ENCODE measurements at regions not wholly inside any gene's neighbourhood (a gene's known extent, or its start where the extent isn't known, plus 50 kb on each side); places are given as distances from the start of the nearest gene placed in this dataset.
"Not testable (repeated sequence)": the region's sequence is repeated elsewhere in the genome, so short reads cannot be mapped to it uniquely, and the experiment has no call there.

GRCh38 chr3:101962055-101962454 is 112.7 kb downstream of the NFKBIZ start:
- H3K4me2 ChIP-seq = peak overlapping the region in 3 of 11 experiments; percentile 3 to 83 (median 77); a peak in 5 of 22 replicates
- peaks cover 0 to 4% (median 0%) of the 10 kb centered on the region in 11 experiments; a peak in 1 of 22 replicates for H3K36me3 ChIP-seq
- no peaks in the 10 kb centered on the region for H4K20me1 ChIP-seq
- peak overlapping the region in 2 of 11 experiments; percentile 12 to 77; a peak in 2 of 22 replicates for H3K27ac ChIP-seq
- H3K27me3 ChIP-seq = no peaks in the 10 kb centered on the region
- no peak overlapping the region for H3K4me3 ChIP-seq
- no peak overlapping the region for H3K9ac ChIP-seq
- no peak for TF ChIP-seq Cebpa-rat (IDR thresholded peaks at IDR 0.05)
- H3K9me3 ChIP-seq (replicated peaks in 1 of 11) = peaks cover 0 to 40% (median 0%) of the 10 kb centered on the region in 11 experiments; a peak in 9 of 22 replicates
- peaks cover 0 to 49% (median 29%) of the 10 kb centered on the region in 10 experiments; a peak in 13 of 20 replicates for H3K4me1 ChIP-seq

GRCh38 chr3:101963902-101964362 is 114.6 kb downstream of the NFKBIZ start:
- peaks cover 0 to 55% (median 0%) of the 10 kb centered on the region in 11 experiments; a peak in 10 of 22 replicates for H3K9me3 ChIP-seq (replicated peaks in 1 of 11)
- H4K20me1 ChIP-seq = no peaks in the 10 kb centered on the region
- H3K9ac ChIP-seq = peak overlapping the region in 4 of 11 experiments; percentile 19 to 52 (median 32); a peak in 5 of 22 replicates
- peak overlapping the region in 8 of 11 experiments; percentile 4 to 87 (median 66); a peak in 14 of 22 replicates for H3K4me2 ChIP-seq
- 0 out of 22 replicates have a peak, but pooled peaks of 1 of the 11 experiments have one; percentile 23 for TF ChIP-seq Cebpa-rat (IDR thresholded peaks at IDR 0.05)
- H3K27ac ChIP-seq = peak overlapping the region in 5 of 11 experiments; percentile 40 to 85 (median 77); a peak in 11 of 22 replicates
- peak overlapping the region in 1 of 10 experiments; percentile 56; a peak in 2 of 20 replicates for H3K4me3 ChIP-seq
- H3K4me1 ChIP-seq = peaks cover 0 to 52% (median 29%) of the 10 kb centered on the region in 10 experiments; a peak in 13 of 20 replicates
- H3K36me3 ChIP-seq = peaks cover 0 to 4% (median 0%) of the 10 kb centered on the region in 11 experiments; a peak in 1 of 22 replicates
- H3K27me3 ChIP-seq = no peaks in the 10 kb centered on the region

- no peaks in the 10 kb centered on the region for H3K27me3 ChIP-seq
Observed at GRCh38 chr3:101964861-101965260, 115.5 kb downstream of the NFKBIZ start.

GRCh38 chr3:101966226-101966625 is 116.9 kb downstream of the NFKBIZ start:
- Histone ChIP-seq H3K27me3 (0 out of 22 replicates have a peak, but pooled peaks cover 0 to 2% (median 0%) of the 10 kb centered on the region in 11 experiments), H3K36me3 (peaks cover 0 to 11% (median 0%) of the 10 kb centered on the region in 11 experiments; a peak in 2 of 22 replicates), H3K9me3 (replicated peaks in 1 of 11) (peaks cover 5 to 65% (median 11%) of the 10 kb centered on the region in 11 experiments; a peak in 19 of 22 replicates), H3K4me2 (peak overlapping the region in 7 of 11 experiments; percentile 26 to 83 (median 62); a peak in 13 of 22 replicates), H3K4me1 (peaks cover 0 to 52% (median 29%) of the 10 kb centered on the region in 10 experiments; a peak in 13 of 20 replicates), H4K20me1 (no peaks in the 10 kb centered on the region), H3K4me3 (no peak overlapping the region), H3K27ac (peak overlapping the region in 7 of 11 experiments; percentile 53 to 85 (median 66); a peak in 12 of 22 replicates), H3K9ac (peak overlapping the region in 4 of 11 experiments; percentile 7 to 63 (median 51); a peak in 3 of 22 replicates)
- TF ChIP-seq Cebpa-rat (IDR thresholded peaks at IDR 0.05) = peak in 1 of 11 experiments; percentile 60; a peak in 3 of 22 replicates

More at GRCh38 chr3:101964861-101965260, 115.5 kb downstream of the NFKBIZ start:
- H3K9me3 ChIP-seq (replicated peaks in 1 of 11) = peaks cover 0 to 64% (median 0%) of the 10 kb centered on the region in 11 experiments; a peak in 10 of 22 replicates
- peaks cover 0 to 4% (median 0%) of the 10 kb centered on the region in 11 experiments; a peak in 1 of 22 replicates for H3K36me3 ChIP-seq
- H3K4me3 ChIP-seq = no peak overlapping the region
- H3K27ac ChIP-seq = peak overlapping the region in 5 of 11 experiments; percentile 0 to 85 (median 77); a peak in 7 of 22 replicates
- H3K9ac ChIP-seq = peak overlapping the region in 2 of 11 experiments; percentile 45 to 52; a peak in 2 of 22 replicates
- H3K4me1 ChIP-seq = peaks cover 0 to 52% (median 29%) of the 10 kb centered on the region in 10 experiments; a peak in 13 of 20 replicates
- no peak for TF ChIP-seq Cebpa-rat (IDR thresholded peaks at IDR 0.05)
- H4K20me1 ChIP-seq = no peaks in the 10 kb centered on the region
- peak overlapping the region in 6 of 11 experiments; percentile 56 to 87 (median 74); a peak in 12 of 22 replicates for H3K4me2 ChIP-seq

- Histone ChIP-seq H3K4me1 (peaks cover 0 to 32% (median 9%) of the 10 kb centered on the region in 10 experiments; a peak in 13 of 20 replicates), H4K20me1 (no peaks in the 10 kb centered on the region), H3K27ac (no peak overlapping the region), H3K9ac (no peak overlapping the region), H3K4me2 (no peak overlapping the region), H3K4me3 (no peak overlapping the region), H3K27me3 (0 out of 22 replicates have a peak, but pooled peaks cover 0 to 3% (median 0%) of the 10 kb centered on the region in 11 experiments), H3K36me3 (peaks cover 0 to 11% (median 0%) of the 10 kb centered on the region in 11 experiments; a peak in 2 of 22 replicates), H3K9me3 (replicated peaks in 1 of 11) (peaks cover 11 to 78% (median 21%) of the 10 kb centered on the region in 11 experiments; a peak in 19 of 22 replicates)
- no peak for TF ChIP-seq Cebpa-rat (IDR thresholded peaks at IDR 0.05)
Observed at GRCh38 chr3:101970212-101970611, 120.9 kb downstream of the NFKBIZ start.

- Histone ChIP-seq H3K4me2 (no peak overlapping the region), H4K20me1 (no peaks in the 10 kb centered on the region), H3K27ac (no peak overlapping the region), H3K36me3 (peaks cover 0 to 11% (median 0%) of the 10 kb centered on the region in 11 experiments; a peak in 2 of 22 replicates), H3K27me3 (0 out of 22 replicates have a peak, but pooled peaks cover 0 to 3% (median 0%) of the 10 kb centered on the region in 11 experiments), H3K9ac (no peak overlapping the region), H3K4me3 (no peak overlapping the region), H3K4me1 (peaks cover 0 to 25% (median 5%) of the 10 kb centered on the region in 10 experiments; a peak in 13 of 20 replicates), H3K9me3 (replicated peaks in 1 of 11) (peaks cover 11 to 79% (median 21%) of the 10 kb centered on the region in 11 experiments; a peak in 19 of 22 replicates)
- TF ChIP-seq Cebpa-rat (IDR thresholded peaks at IDR 0.05) = no peak
Observed at GRCh38 chr3:101970905-101971304, 121.6 kb downstream of the NFKBIZ start.

- H3K4me2 ChIP-seq = peak overlapping the region in 3 of 11 experiments; percentile 38 to 64 (median 46); a peak in 6 of 22 replicates
- H3K9ac ChIP-seq = no peak overlapping the region
- no peak overlapping the region for H3K4me3 ChIP-seq
- H4K20me1 ChIP-seq = no peaks in the 10 kb centered on the region
- no peak overlapping the region for H3K27ac ChIP-seq
- 0 out of 22 replicates have a peak, but pooled peaks cover 0 to 3% (median 0%) of the 10 kb centered on the region in 11 experiments for H3K27me3 ChIP-seq
- TF ChIP-seq Cebpa-rat (IDR thresholded peaks at IDR 0.05) = no peak
- peaks cover 11 to 68% (median 21%) of the 10 kb centered on the region in 11 experiments; a peak in 19 of 22 replicates for H3K9me3 ChIP-seq (replicated peaks in 1 of 11)
- peaks cover 0 to 11% (median 0%) of the 10 kb centered on the region in 11 experiments; a peak in 2 of 22 replicates for H3K36me3 ChIP-seq
- H3K4me1 ChIP-seq = peaks cover 0 to 29% (median 2%) of the 10 kb centered on the region in 10 experiments; a peak in 8 of 20 replicates
Observed at GRCh38 chr3:101972430-101973162, 123.3 kb downstream of the NFKBIZ start.

GRCh38 chr3:101973163-101973505 is 123.8 kb downstream of the NFKBIZ start:
- peaks cover 0 to 35% (median 3%) of the 10 kb centered on the region in 10 experiments; a peak in 8 of 20 replicates for H3K4me1 ChIP-seq
- peaks cover 0 to 11% (median 0%) of the 10 kb centered on the region in 11 experiments; a peak in 2 of 22 replicates for H3K36me3 ChIP-seq
- H3K4me3 ChIP-seq = no peak overlapping the region
- peak overlapping the region in 1 of 11 experiments; percentile 46; a peak in 2 of 22 replicates for H3K4me2 ChIP-seq
- H3K27me3 ChIP-seq = 0 out of 22 replicates have a peak, but pooled peaks cover 0 to 3% (median 0%) of the 10 kb centered on the region in 11 experiments
- H4K20me1 ChIP-seq = no peaks in the 10 kb centered on the region
- TF ChIP-seq Cebpa-rat (IDR thresholded peaks at IDR 0.05) = no peak
- peaks cover 11 to 64% (median 21%) of the 10 kb centered on the region in 11 experiments; a peak in 19 of 22 replicates for H3K9me3 ChIP-seq (replicated peaks in 1 of 11)
- H3K27ac ChIP-seq = no peak overlapping the region
- H3K9ac ChIP-seq = no peak overlapping the region

GRCh38 chr3:101975415-101975814 is 126.1 kb downstream of the NFKBIZ start:
- Histone ChIP-seq H3K9me3 (replicated peaks in 1 of 11) (peaks cover 7 to 43% (median 18%) of the 10 kb centered on the region in 11 experiments; a peak in 19 of 22 replicates), H3K4me1 (peaks cover 0 to 39% (median 3%) of the 10 kb centered on the region in 10 experiments; a peak in 8 of 20 replicates)
- H3K36me3 ChIP-seq, H3K4me3 ChIP-seq, H3K27me3 ChIP-seq, H3K27ac ChIP-seq, H3K4me2 ChIP-seq, H3K9ac ChIP-seq, H4K20me1 ChIP-seq: not testable (repeated sequence)

All from BLaER1 treated with 17β-estradiol and CSF1 and Interleukin-3, amounts not matched to agents 10 nM and 100 nM (cell line).